RCC 7860 (cell line): ENCODE measurements at regions not wholly inside any gene's neighbourhood (a gene's known extent, or its start where the extent isn't known, plus 50 kb on each side); places are given as distances from the start of the nearest gene placed in this dataset.
A peak's percentile ranks its signal among the peaks of the same experiment; 100 is the strongest.

Source experiments
- DNase-seq: peaks from one replicate; pipeline ENCODE4 v3.0.0-alpha.2; 2015; ENCODE audit warnings: low spot score
- FAIRE-seq: peaks from 2 replicates; lab custom pipeline; 2012; peaks lifted over from hg19 to GRCh38; lab: Jason Lieb, UNC

GRCh38 chr7:81607987-81608386, 161.9 kb downstream of the HGF start:
- DNase-seq, result no peak
- no peak for FAIRE-seq

DNA sequence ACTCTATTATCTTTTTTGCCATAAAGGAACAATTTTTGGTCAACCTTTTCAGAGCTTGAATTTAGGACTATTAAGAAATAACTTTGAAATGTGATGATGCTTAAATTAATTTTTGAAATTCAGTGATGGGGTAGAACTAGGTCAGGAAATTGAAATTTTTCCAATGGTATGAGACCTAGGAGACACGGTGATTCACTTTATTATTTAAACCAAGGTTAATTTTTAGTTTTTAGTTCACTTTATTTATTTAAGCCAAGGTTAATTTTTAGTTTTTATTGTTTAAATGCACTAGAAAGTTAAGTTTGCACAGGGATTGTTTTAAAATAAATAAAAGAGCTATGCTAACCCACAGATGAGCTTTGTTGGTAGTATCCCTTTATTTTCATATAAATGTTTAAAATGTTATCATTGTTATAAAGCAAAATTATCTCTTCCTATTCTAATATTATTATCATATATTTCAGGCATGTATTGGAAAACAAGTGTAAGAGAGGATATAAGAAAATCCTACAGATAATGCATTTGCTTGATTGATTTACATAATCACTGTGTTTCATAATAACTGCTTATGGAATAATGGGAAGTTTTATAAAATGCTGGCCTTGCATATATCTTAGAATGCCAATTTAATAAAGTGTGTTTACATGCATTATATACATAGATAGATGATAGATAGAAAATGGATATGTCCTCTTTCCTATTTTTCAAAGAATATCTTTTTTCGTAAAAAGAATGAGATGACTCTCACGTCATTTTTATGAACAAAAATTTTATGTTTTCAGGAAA, 163.6 kb downstream of the HGF start:
- FAIRE-seq (peak; percentile 90), DNase-seq (no peak)

GRCh38 chr7:81605493-81605892, 164.4 kb downstream of the HGF start:
- FAIRE-seq (no peak), DNase-seq (no peak)

- DNase-seq (peak; percentile 63), FAIRE-seq (no peak)
These were observed 165.1 kb downstream of the HGF start for GRCh38 chr7:81604808-81605174.

DNA sequence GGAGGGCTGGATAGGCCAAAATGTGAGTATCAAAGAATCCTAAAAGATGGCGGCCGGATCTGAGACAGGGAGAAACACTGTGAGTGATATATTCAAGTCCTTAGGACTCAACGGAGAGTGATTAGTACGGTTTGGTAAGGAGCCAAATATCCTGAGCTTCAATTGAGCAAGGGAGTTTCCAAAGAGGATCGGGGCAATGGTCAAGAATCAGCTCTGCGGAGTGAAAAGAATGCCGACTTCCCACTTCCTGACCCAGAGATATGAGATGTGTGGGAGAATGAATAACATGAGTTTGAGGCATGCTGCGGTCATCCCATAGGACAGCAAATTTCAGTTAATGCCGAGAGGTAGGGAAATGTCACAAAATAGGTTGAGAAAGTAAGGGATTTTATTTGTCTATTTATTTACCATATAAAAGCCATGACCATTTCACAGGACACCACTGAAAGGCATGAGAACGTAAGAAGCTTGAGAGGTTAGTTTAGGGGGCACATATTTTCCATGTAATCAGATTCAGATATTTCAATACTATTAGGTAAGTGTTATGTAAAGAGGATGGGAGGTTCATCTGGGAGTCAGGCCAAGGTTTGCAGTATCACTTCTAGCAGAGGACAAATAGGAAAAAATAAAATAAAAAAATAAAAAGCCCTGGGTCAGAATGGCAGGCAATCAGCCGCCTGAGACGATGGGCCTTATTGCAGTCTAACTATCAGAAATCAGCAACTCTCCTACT, 165.6 kb downstream of the HGF start:
- FAIRE-seq (peak; percentile 100), DNase-seq (peak; percentile 100)

GRCh38 chr7:81600608-81601007, 169.2 kb downstream of the HGF start:
- FAIRE-seq, result no peak
- DNase-seq, result no peak

DNA sequence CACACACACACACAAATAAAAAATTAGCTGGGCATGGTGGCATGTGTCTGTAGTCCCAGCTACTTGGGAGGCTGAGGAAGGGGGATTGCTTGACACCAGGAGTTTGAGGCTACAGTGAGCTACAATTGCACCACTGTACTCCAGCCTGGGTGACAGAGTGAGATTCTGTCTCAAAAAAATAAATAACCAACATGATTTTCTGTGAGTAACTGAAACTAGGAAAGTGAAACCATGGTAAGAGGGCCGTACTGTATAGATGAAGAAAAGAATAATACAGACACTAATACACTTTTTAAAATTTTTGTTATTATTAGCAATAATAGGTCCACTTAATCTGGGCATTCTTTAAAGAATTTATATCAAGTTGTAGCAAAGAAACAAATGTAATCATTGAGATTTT, 170.9 kb downstream of the HGF start:
- FAIRE-seq (no peak), DNase-seq (no peak)

GRCh38 chr7:81594767-81595166, 175.1 kb downstream of the HGF start:
- DNase-seq (no peak), FAIRE-seq (no peak)

- no peak for DNase-seq
- no peak for FAIRE-seq
These were observed 179.7 kb downstream of the HGF start for GRCh38 chr7:81590131-81590530.

GRCh38 chr7:81584667-81585066, 185.2 kb downstream of the HGF start:
- DNase-seq, result no peak
- no peak for FAIRE-seq

- no peak for FAIRE-seq
- no peak for DNase-seq
These were observed 185.8 kb downstream of the HGF start for GRCh38 chr7:81583882-81584533.

GRCh38 chr7:81583090-81583489, 186.8 kb downstream of the HGF start:
- DNase-seq (no peak), FAIRE-seq (no peak)

DNA sequence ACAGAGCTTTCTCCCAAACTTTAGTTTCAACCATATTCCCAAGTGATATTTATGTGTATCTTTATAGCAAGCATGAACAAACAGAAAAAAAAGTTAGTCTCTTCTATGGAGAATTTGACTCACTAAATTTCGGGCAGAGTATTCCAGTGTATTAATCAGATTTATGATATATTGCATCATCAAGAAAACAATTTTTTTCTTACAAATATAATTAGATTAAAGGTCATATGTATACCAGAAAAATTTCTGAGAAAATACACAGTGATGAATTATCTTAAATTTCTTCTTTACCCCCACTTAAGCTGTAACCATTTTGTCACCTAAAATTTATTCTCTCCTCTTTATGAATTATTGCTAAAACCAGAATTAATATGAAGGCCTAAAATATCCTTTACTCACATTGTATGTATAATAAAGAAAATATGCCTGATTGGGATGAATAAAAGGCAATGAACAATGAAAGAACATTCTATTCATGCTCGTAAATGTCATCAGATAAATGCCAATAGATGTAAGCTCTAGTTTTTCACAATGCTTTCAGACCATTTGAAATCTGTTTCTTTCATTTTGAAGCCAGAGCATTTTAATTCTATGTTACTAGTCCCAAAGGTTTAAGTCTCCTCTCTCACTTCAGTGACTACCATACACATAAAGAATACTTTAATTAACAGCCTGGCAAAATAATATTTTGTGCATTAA, 192.1 kb downstream of the HGF start:
- DNase-seq (no peak), FAIRE-seq (peak; percentile 35)

GRCh38 chr7:81574723-81575326, 195.0 kb downstream of the HGF start:
- no peak for DNase-seq
- FAIRE-seq, result no peak

GRCh38 chr7:81573932-81574331, 195.9 kb downstream of the HGF start:
- DNase-seq, result no peak
- FAIRE-seq, result no peak

DNA sequence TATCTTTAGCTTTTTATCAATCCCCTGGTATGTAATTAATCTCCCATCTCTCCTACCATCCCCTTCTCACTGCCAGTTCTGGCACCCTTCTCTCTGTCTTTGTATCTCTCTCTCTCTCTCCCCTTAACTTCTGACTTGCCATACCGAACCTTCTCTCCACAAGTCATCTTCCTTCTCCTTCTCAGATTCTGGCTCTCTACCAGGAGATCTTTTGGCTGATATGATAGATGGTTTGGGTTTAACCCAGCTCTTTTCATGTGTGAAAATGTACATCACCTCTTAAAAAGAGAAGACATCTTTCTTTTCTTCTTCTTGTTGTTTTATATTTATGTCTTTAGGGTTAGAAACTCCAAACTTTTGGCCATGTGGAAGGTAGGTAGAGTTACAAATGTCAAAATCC, 196.7 kb downstream of the HGF start:
- no peak for FAIRE-seq

DNA sequence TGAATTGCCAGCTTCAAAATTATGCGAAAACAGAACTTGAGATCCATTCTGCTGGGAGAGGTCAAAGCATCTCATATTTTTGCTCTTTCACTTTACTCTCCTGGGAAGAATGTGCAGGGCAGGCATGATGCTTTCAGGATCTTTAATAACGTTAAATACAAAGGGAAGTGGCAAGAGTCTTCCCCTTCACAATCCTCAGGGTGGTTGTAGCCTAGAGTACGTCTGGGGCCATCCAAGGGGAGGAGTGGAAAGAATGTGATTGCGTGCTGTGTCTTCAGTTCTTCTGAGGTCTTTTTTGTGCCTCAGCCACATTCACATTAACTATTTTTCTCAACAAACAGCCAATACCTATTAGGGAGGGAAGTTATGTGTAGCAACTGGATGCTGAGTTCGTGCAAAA, 207.3 kb downstream of the HGF start:
- FAIRE-seq, result no peak
- no peak for DNase-seq

More for the DNA sequence above, 196.7 kb downstream of the HGF start:
- no peak for DNase-seq

GRCh38 chr7:81560708-81561107, 209.1 kb downstream of the HGF start:
- no peak for FAIRE-seq
- DNase-seq, result no peak

GRCh38 chr7:81549484-81550016, 220.3 kb downstream of the HGF start:
- no peak for DNase-seq
- FAIRE-seq, result no peak

DNA sequence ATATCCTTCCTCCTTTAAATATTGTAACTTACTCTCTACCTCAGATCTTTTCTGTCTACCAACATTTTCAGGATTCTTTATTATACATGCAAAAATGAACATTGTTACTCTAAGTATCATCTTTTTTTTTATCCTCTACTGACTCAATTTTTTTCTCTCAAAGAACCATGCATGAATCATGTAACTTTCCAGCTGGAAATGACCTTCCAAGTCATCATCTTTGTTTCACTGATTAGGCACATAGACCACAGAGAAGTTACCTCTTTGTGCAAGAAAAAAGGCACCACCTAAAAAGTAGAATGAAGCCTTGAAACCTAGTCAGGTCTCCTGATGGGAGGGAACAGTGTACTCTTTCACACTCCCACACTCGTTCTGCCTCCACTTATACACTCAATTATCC, 234.9 kb downstream of the HGF start:
- no peak for FAIRE-seq
- DNase-seq, result no peak

DNA sequence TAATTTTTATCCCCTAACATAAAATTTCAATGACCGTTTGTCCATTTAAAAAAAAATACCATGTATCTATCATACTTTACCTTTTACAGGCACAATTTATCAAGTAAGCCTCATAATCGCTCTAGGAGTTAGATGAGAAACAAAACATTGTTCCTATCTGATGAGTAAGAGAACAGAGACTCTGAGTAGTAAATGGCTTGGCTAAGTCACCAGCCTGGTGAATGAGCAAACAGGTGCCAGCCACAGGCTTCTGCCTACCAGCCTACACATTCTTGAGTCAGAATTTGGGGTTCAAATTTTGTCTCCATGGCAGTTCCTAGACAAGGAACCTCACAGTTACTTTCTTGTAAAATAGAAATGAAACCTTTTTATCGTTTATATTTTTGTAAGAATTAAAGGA, 235.4 kb downstream of the HGF start:
- DNase-seq (peak; percentile 26), FAIRE-seq (no peak)
